Suprapubic skin (tissue), 3 donors: ENCODE measurements at regions not wholly inside any gene's neighbourhood (a gene's known extent, or its start where the extent isn't known, plus 50 kb on each side); places are given as distances from the start of the nearest gene placed in this dataset.

Experiments
- POLR2A ChIP-seq, 2 donors: fragments of 450-650 bp; IDR thresholded peaks; one replicate each; pipeline ENCODE4 v1.6.1; 2017; ENCODE audit warnings: antibody characterized with exemption in 2 of 2, mild to moderate bottlenecking in 2 of 2, moderate library complexity in 2 of 2
- TF ChIP-seq, protein P1 (sequence below), 2 donors: fragments of 200-600 bp in 1 of 2; fragments of 450-650 bp in 1 of 2; sonication (generic) in 1 of 2; IDR thresholded peaks; one replicate each; pipeline ENCODE4 v1.5.1; 2016 to 2019; ENCODE audit warnings: antibody characterized with exemption in 2 of 2, mild to moderate bottlenecking in 1 of 2, moderate library complexity in 1 of 2

DNA sequence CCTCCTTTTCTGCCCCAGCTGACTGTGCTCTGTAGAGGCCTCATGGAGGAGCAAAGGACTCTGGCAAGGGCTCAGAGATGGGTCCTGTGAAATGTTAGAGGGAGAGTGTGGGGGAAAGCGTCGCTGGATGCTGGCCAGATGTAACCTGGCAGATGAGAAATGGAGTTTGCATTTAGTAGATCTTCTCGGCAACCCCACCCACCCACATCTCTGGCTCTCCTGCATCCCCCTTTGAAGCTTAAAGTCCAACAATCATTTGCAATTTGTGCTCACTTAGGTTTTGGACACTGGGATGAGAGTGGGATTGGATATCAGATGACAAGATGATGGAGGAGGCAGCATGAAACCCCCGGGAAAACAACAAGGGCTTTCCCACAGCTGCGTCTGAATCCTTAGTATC is 523.6 kb upstream of the MCTP2 start:
- TF ChIP-seq, protein P1, sequence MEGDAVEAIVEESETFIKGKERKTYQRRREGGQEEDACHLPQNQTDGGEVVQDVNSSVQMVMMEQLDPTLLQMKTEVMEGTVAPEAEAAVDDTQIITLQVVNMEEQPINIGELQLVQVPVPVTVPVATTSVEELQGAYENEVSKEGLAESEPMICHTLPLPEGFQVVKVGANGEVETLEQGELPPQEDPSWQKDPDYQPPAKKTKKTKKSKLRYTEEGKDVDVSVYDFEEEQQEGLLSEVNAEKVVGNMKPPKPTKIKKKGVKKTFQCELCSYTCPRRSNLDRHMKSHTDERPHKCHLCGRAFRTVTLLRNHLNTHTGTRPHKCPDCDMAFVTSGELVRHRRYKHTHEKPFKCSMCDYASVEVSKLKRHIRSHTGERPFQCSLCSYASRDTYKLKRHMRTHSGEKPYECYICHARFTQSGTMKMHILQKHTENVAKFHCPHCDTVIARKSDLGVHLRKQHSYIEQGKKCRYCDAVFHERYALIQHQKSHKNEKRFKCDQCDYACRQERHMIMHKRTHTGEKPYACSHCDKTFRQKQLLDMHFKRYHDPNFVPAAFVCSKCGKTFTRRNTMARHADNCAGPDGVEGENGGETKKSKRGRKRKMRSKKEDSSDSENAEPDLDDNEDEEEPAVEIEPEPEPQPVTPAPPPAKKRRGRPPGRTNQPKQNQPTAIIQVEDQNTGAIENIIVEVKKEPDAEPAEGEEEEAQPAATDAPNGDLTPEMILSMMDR (IDR thresholded peaks at IDR 0.05) = no peak
- TF ChIP-seq POLR2A (IDR thresholded peaks at IDR 0.05) = no peak
